ENCODE measurements at regions not wholly inside any gene's neighbourhood (a gene's known extent, or its start where the extent isn't known, plus 50 kb on each side); places are given as distances from the start of the nearest gene placed in this dataset.

DNA sequence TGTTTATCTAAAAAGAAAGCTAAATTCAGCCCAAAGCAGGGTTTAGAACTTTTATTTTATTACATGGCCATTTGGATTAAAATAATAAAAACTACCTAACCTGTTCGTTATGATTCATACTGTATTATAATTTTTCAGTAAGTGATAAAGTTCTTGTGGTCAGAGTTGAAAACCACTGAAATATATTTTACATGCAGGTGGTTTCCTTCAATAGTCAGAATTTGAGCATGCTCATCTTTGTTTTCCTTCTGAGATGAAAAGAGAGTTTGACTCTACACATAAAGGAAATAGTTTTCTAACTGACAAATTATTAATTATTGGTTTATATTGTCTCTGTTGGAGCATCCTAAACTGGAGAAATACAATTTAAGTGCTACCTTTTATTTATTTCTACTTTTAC lies 114.0 kb upstream of the FKBP1C start:
- H3K56ac ChIP-seq (replicated peaks; ENCODE audit: insufficient read length, low read depth, low read length), result no peak overlapping the region
- H4K5ac ChIP-seq (ENCODE audit: insufficient read length, low read depth, low read length), result no peak overlapping the region
- no peak overlapping the region for H3K4ac ChIP-seq (replicated peaks; ENCODE audit: insufficient read length, low read depth, low read length)
- FAIRE-seq (no peak), DNase-seq (ENCODE audit: low read depth in 1 of 2, low spot score in 2 of 2) (no peak)
- H2BK15ac ChIP-seq (ENCODE audit: low read length), result no peak overlapping the region
- H2AK5ac ChIP-seq (ENCODE audit: low read depth, low read length), result no peak overlapping the region
- H4K20me1 ChIP-seq (replicated peaks in 1 of 2; ENCODE audit: control insufficient read depth in 1 of 2, insufficient read depth in 2 of 2, low read length in 2 of 2), result no peaks in the 10 kb centered on the region
- H2BK12ac ChIP-seq (ENCODE audit: low read depth, low read length), result no peak overlapping the region
- no peaks in the 10 kb centered on the region for H3K27me3 ChIP-seq (replicated peaks in 1 of 4; ENCODE audit: control insufficient read depth in 3 of 4, extremely low read depth in 1 of 4, insufficient read depth in 3 of 4, low read length in 3 of 4)
- H3K23ac ChIP-seq (ENCODE audit: insufficient read length), result no peak overlapping the region
- no peaks in the 10 kb centered on the region for H3K36me3 ChIP-seq (ENCODE audit: control insufficient read depth in 2 of 4, insufficient read depth in 4 of 4, low read length in 3 of 4)
- H4K91ac ChIP-seq (replicated peaks; ENCODE audit: insufficient read length, low read length), result no peak overlapping the region
- no peak overlapping the region for H4K8ac ChIP-seq (ENCODE audit: extremely low read depth, insufficient read depth, low read length)
- H3K9me3 ChIP-seq (ENCODE audit: insufficient read depth in 2 of 2, low read depth in 1 of 2, low read length in 1 of 2), result no peaks in the 10 kb centered on the region
- no peak overlapping the region for H3K9ac ChIP-seq (replicated peaks in 1 of 4; ENCODE audit: extremely low read depth in 1 of 4, low read depth in 3 of 4, low read length in 3 of 4)
- no peak overlapping the region for H2AFZ ChIP-seq (ENCODE audit: low read length)
- no peak overlapping the region for H2BK20ac ChIP-seq (ENCODE audit: low read length)
- no peak overlapping the region for H2BK5ac ChIP-seq (ENCODE audit: low read depth, low read length)
- H3K4me2 ChIP-seq (ENCODE audit: insufficient read depth in 1 of 2, low read depth in 2 of 2, low read length in 2 of 2), result no peak overlapping the region
- ChIA-PET CTCF (ENCODE audit: partially characterized antibody) (interaction anchor here (0.7 kb wide), 2 partner anchors 12 to 515 kb away, joined by 3 read pairs; no protein-coding TSS in a partner anchor), POLR2A (ENCODE audit: partially characterized antibody) (no interaction called here)
- no peak overlapping the region for H3K27ac ChIP-seq (ENCODE audit: low read depth, low read length)
- WGBS, 2 experiments (ENCODE audit: extremely low coverage in 1 of 2, insufficient coverage in 1 of 2, insufficient read length in 1 of 2, insufficient replicate concordance in 2 of 2, low coverage in 1 of 2, low lambda C conversion rate in 2 of 2, missing lambda C conversion rate in 1 of 2), result 58% methylated on average over 1 of the region's 1 CpG; no CpG with 5 or more reads in 1 of the 2 experiments
- no peak overlapping the region for H3K4me3 ChIP-seq (ENCODE audit: extremely low read depth in 1 of 4, insufficient read depth in 2 of 4, low read depth in 3 of 4, low read length in 4 of 4)
- no peak overlapping the region for H2BK120ac ChIP-seq (replicated peaks; ENCODE audit: low read depth, low read length)
- no peaks in the 10 kb centered on the region for H3K23me2 ChIP-seq (ENCODE audit: low read depth, low read length)
- no peaks in the 10 kb centered on the region for H3K79me2 ChIP-seq (ENCODE audit: control insufficient read depth in 1 of 2, insufficient read depth in 2 of 2, low read length in 2 of 2)
- no peaks in the 10 kb centered on the region for H3K4me1 ChIP-seq (replicated peaks in 1 of 4; ENCODE audit: control insufficient read depth in 3 of 4, insufficient read depth in 4 of 4, low read length in 3 of 4)
- H3K14ac ChIP-seq (ENCODE audit: insufficient read length), result no peak overlapping the region
- no peak for TF ChIP-seq SAP30 (IDR thresholded peaks at IDR 0.05; ENCODE audit: insufficient read depth, insufficient replicate concordance, low read length)
- TF ChIP-seq POLR2A (IDR thresholded peaks at IDR 0.05; ENCODE audit: control extremely low read depth in 1 of 2, low read depth in 2 of 2, low read length in 2 of 2), result no peak
- no peak for TF ChIP-seq SP2 (IDR thresholded peaks at IDR 0.05; ENCODE audit: low read length)
- TF ChIP-seq RNF2 (IDR thresholded peaks at IDR 0.05; ENCODE audit: borderline replicate concordance, low read depth, low read length, missing control alignments, poor library complexity, severe bottlenecking), result no peak
- TF ChIP-seq, protein P1, sequence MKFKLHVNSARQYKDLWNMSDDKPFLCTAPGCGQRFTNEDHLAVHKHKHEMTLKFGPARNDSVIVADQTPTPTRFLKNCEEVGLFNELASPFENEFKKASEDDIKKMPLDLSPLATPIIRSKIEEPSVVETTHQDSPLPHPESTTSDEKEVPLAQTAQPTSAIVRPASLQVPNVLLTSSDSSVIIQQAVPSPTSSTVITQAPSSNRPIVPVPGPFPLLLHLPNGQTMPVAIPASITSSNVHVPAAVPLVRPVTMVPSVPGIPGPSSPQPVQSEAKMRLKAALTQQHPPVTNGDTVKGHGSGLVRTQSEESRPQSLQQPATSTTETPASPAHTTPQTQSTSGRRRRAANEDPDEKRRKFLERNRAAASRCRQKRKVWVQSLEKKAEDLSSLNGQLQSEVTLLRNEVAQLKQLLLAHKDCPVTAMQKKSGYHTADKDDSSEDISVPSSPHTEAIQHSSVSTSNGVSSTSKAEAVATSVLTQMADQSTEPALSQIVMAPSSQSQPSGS (IDR thresholded peaks at IDR 0.05; ENCODE audit: low read length), result no peak
- TF ChIP-seq SUZ12 (IDR thresholded peaks at IDR 0.05; ENCODE audit: low read length), result no peak
- TF ChIP-seq EGR1 (IDR thresholded peaks at IDR 0.05; ENCODE audit: borderline replicate concordance, low read depth, low read length), result no peak
- H3K18ac ChIP-seq (ENCODE audit: extremely low read depth, low read length), result no peak overlapping the region
- H3K79me1 ChIP-seq (ENCODE audit: low read depth, low read length), result no peaks in the 10 kb centered on the region
